Neural progenitor cell (in vitro differentiated cells): ENCODE measurements at regions not wholly inside any gene's neighbourhood (a gene's known extent, or its start where the extent isn't known, plus 50 kb on each side); places are given as distances from the start of the nearest gene placed in this dataset.

Experiments used
- DNase-seq: peaks from one replicate; pipeline ENCODE4 v3.0.0-alpha.2; 2016; ENCODE audit warnings: low spot score
- H2AFZ ChIP-seq: fragments of 200-600 bp; sonication (generic); replicated peaks from 2 replicates; pipeline ENCODE4 v1.6.1; 2016; ENCODE audit warnings: antibody characterized with exemption
- H3F3A ChIP-seq: fragments of 200-600 bp; sonication (generic); 2 replicates; pipeline ENCODE4 v1.6.1; 2016; ENCODE audit warnings: antibody characterized with exemption, low read depth
- H3K27ac ChIP-seq: fragments of 200-600 bp; sonication (generic); 2 replicates; pipeline ENCODE4 v1.5.1; 2016; ENCODE audit warnings: mild to moderate bottlenecking
- H3K27me3 ChIP-seq: fragments of 200-600 bp; sonication (generic); 2 replicates; pipeline ENCODE4 v1.6.1; 2016; ENCODE audit warnings: mild to moderate bottlenecking, moderate library complexity
- H3K36me3 ChIP-seq: fragments of 200-600 bp; sonication (generic); 2 replicates; pipeline ENCODE4 v1.5.1; 2016
- H3K4me1 ChIP-seq: fragments of 200-600 bp; sonication (generic); 2 replicates; pipeline ENCODE4 v1.6.1; 2016; ENCODE audit warnings: mixed run types
- H3K4me2 ChIP-seq: fragments of 200-600 bp; sonication (generic); 2 replicates; pipeline ENCODE4 v1.6.1; 2016
- H3K4me3 ChIP-seq: fragments of 200-600 bp; sonication (generic); 2 replicates; pipeline ENCODE4 v1.5.1; 2016
- H3K79me2 ChIP-seq: fragments of 200-600 bp; sonication (generic); 2 replicates; pipeline ENCODE4 v1.6.1; 2016; ENCODE audit warnings: low read depth
- H3K9ac ChIP-seq: fragments of 200-600 bp; sonication (generic); 2 replicates; pipeline ENCODE4 v1.6.1; 2016
- H3K9me3 ChIP-seq: fragments of 200-600 bp; sonication (generic); 2 replicates; pipeline ENCODE4 v1.5.1; 2016; ENCODE audit warnings: low read depth
- H4K20me1 ChIP-seq: fragments of 200-600 bp; sonication (generic); 2 replicates; pipeline ENCODE4 v1.6.1; 2016; ENCODE audit warnings: low read depth
- H3K27ac Mint-ChIP-seq: 3 replicates; pipeline ENCODE4 v1.8.0; 2021; ENCODE audit warnings: mixed read lengths
- H3K27me3 Mint-ChIP-seq: 2 replicates; pipeline ENCODE4 v1.8.0; 2022; ENCODE audit warnings: low read depth, mild to moderate bottlenecking, inconsistent platforms, moderate library complexity, mixed read lengths; ENCODE audit not compliant: insufficient read depth
- H3K36me3 Mint-ChIP-seq: 3 replicates; pipeline ENCODE4 v1.8.0; 2021; ENCODE audit warnings: mixed read lengths
- H3K4me1 Mint-ChIP-seq: 3 replicates; pipeline ENCODE4 v1.8.0; 2021; ENCODE audit warnings: mixed read lengths
- H3K4me3 Mint-ChIP-seq: 3 replicates; pipeline ENCODE4 v1.8.0; 2021; ENCODE audit warnings: mild to moderate bottlenecking, moderate library complexity, mixed read lengths
- H3K9me3 Mint-ChIP-seq: 3 replicates; pipeline ENCODE4 v1.8.0; 2020; ENCODE audit warnings: mixed read lengths
- EZH2 ChIP-seq: fragments of 200-600 bp; sonication (generic); IDR thresholded peaks from 2 replicates; pipeline ENCODE4 v1.6.1; 2017; ENCODE audit warnings: antibody characterized with exemption, mild to moderate bottlenecking, moderate library complexity
- EZH2phosphoT487 ChIP-seq: fragments of 200-600 bp; sonication (generic); IDR thresholded peaks from 2 replicates; pipeline ENCODE4 v1.6.1; 2017; ENCODE audit warnings: antibody characterized with exemption
- TF ChIP-seq, protein P1 (sequence below): fragments of 200-600 bp; sonication (generic); IDR thresholded peaks from 2 replicates; pipeline ENCODE4 v1.5.1; 2017; ENCODE audit warnings: antibody characterized with exemption, mild to moderate bottlenecking

DNA sequence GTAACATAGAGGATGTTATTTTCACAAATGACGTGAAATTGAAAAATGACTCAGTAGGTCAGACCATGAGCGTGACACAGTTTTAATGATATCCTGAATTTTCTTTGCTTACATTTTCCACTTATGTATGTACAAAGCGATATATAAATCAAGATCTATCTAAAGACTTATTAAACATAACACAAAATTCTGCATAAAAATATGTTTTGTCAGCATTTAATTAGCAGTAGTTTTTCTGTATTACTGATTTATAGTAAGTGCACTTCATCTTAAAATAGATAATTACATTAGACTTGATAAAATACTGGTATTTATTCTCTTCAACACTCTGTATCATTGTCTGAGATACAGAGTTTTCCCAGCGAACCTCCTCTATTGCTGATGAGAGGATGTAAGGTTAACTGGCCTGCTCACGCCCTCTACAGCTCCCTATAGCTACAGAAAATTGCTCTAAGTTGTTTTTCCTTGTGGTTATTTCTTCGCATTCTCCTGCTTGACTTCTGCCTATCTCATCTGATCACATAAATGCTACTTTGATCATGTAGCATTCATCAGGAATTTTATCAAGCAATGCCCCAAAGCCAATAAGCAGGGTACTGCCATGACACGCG is 548.8 kb upstream of the REG3G start:
- Histone ChIP-seq H3K27me3 (no peaks in the 10 kb centered on the region), H3K36me3 (no peaks in the 10 kb centered on the region), H3K79me2 (no peaks in the 10 kb centered on the region), H3K4me3 (no peak overlapping the region), H4K20me1 (no peaks in the 10 kb centered on the region), H2AFZ (no peak overlapping the region), H3K9me3 (no peaks in the 10 kb centered on the region), H3K4me2 (no peak overlapping the region), H3F3A (no peaks in the 10 kb centered on the region), H3K9ac (no peak overlapping the region), H3K27ac (no peak overlapping the region), H3K4me1 (no peaks in the 10 kb centered on the region)
- Mint-ChIP-seq H3K27ac (no peak overlapping the region), H3K4me1 (no peaks in the 10 kb centered on the region), H3K27me3 (peaks cover 2% of the 10 kb centered on the region), H3K36me3 (no peaks in the 10 kb centered on the region), H3K4me3 (no peak overlapping the region), H3K9me3 (no peaks in the 10 kb centered on the region)
- no peak for DNase-seq
- TF ChIP-seq EZH2 (no peak), EZH2phosphoT487 (no peak)
- TF ChIP-seq, protein P1, sequence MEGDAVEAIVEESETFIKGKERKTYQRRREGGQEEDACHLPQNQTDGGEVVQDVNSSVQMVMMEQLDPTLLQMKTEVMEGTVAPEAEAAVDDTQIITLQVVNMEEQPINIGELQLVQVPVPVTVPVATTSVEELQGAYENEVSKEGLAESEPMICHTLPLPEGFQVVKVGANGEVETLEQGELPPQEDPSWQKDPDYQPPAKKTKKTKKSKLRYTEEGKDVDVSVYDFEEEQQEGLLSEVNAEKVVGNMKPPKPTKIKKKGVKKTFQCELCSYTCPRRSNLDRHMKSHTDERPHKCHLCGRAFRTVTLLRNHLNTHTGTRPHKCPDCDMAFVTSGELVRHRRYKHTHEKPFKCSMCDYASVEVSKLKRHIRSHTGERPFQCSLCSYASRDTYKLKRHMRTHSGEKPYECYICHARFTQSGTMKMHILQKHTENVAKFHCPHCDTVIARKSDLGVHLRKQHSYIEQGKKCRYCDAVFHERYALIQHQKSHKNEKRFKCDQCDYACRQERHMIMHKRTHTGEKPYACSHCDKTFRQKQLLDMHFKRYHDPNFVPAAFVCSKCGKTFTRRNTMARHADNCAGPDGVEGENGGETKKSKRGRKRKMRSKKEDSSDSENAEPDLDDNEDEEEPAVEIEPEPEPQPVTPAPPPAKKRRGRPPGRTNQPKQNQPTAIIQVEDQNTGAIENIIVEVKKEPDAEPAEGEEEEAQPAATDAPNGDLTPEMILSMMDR = no peak

DNA sequence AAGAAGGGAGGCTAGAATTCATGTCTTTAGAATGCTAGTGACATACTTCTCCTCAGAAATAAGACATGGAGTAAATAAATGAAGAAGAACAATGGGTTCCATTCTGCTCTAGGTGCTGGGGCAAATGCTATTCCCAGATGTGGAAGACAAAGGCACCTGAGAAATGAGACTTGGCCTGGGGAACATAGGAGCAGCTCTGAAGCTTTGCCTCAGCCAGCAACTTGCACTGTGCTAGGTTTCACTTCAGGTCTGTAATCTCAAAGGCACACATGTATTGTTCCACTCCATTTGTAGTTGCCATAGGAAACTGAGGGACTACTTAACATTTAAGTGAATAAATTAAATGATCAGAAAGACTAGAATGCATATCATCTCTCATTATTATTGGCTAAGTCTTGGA is 538.9 kb upstream of the REG3G start:
- Histone ChIP-seq H3K79me2 (no peaks in the 10 kb centered on the region), H3F3A (no peaks in the 10 kb centered on the region), H4K20me1 (no peaks in the 10 kb centered on the region), H3K4me2 (no peak overlapping the region), H3K9me3 (no peaks in the 10 kb centered on the region), H3K36me3 (no peaks in the 10 kb centered on the region), H3K27ac (no peak overlapping the region), H3K4me3 (no peak overlapping the region), H2AFZ (peak overlapping the region; percentile 52), H3K27me3 (no peaks in the 10 kb centered on the region), H3K9ac (no peak overlapping the region), H3K4me1 (no peaks in the 10 kb centered on the region)
- TF ChIP-seq EZH2phosphoT487 = no peak
- TF ChIP-seq EZH2 = no peak
- TF ChIP-seq, protein P1 = no peak
- no peak overlapping the region for H3K27ac Mint-ChIP-seq
- H3K27me3 Mint-ChIP-seq = peaks cover 2% of the 10 kb centered on the region
- H3K9me3 Mint-ChIP-seq = no peaks in the 10 kb centered on the region
- H3K4me1 Mint-ChIP-seq = no peaks in the 10 kb centered on the region
- DNase-seq = no peak
- no peak overlapping the region for H3K4me3 Mint-ChIP-seq
- H3K36me3 Mint-ChIP-seq = no peaks in the 10 kb centered on the region

DNA sequence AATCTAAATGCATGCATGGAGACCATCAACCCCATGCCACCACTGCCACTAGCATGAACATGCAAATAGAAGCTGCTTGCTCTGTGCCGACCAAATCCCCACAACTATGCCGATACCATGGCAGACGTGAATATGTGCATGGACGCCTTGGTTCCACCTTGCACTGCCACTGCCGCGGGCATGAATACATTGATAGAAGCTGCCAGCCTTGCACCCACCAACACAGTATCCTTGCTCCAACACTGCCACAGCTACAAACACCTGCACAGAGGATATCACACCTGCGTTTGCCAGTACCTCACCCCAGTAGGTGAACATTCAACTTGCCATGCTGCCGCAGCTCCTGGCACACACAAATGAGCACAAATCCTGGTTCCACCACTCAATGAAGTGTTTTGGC is 527.4 kb upstream of the REG3G start:
- H3K27me3 Mint-ChIP-seq = peaks cover 2% of the 10 kb centered on the region
- Histone ChIP-seq H3K4me3 (no peak overlapping the region), H3K27ac (no peak overlapping the region)

More for the DNA sequence above, 527.4 kb upstream of the REG3G start:
- Histone ChIP-seq H3K79me2 (no peaks in the 10 kb centered on the region), H3F3A (no peaks in the 10 kb centered on the region), H3K9me3 (no peaks in the 10 kb centered on the region), H3K27me3 (no peaks in the 10 kb centered on the region), H3K36me3 (no peaks in the 10 kb centered on the region), H3K4me1 (no peaks in the 10 kb centered on the region), H3K9ac (no peak overlapping the region), H4K20me1 (no peaks in the 10 kb centered on the region), H2AFZ (no peak overlapping the region), H3K4me2 (no peak overlapping the region)
- Mint-ChIP-seq H3K9me3 (peaks cover 14% of the 10 kb centered on the region), H3K36me3 (no peaks in the 10 kb centered on the region), H3K4me1 (no peaks in the 10 kb centered on the region), H3K4me3 (no peak overlapping the region), H3K27ac (no peak overlapping the region)
- TF ChIP-seq EZH2phosphoT487 (no peak), EZH2 (no peak)
- TF ChIP-seq, protein P1 = no peak
- no peak for DNase-seq
